Stimulated activated CD4-positive, alpha-beta T cell treated with anti-CD3 and anti-CD28 coated beads, Interleukin-15, amount 100 ng/mL, for 48 hours (primary cell): ENCODE measurements at regions not wholly inside any gene's neighbourhood (a gene's known extent, or its start where the extent isn't known, plus 50 kb on each side); places are given as distances from the start of the nearest gene placed in this dataset.

Experiments
- DNase-seq, 2 donors: peaks; one replicate each; pipeline ENCODE4 v3.0.0-alpha.2; 2020; ENCODE audit warnings: low read depth in 2 of 2

GRCh38 chr12:58268069-58268468 lies 326.7 kb downstream of the ATP23 start:
- no peak for DNase-seq

GRCh38 chr12:58269476-58269875 lies 328.1 kb downstream of the ATP23 start:
- no peak for DNase-seq

- no peak for DNase-seq
These were observed 329.8 kb downstream of the ATP23 start for GRCh38 chr12:58270966-58271705.

- DNase-seq: no peak
These were observed 331.1 kb downstream of the ATP23 start for GRCh38 chr12:58272461-58272860.

GRCh38 chr12:58277231-58277630 lies 335.9 kb downstream of the ATP23 start:
- DNase-seq: no peak

- no peak for DNase-seq
These were observed 342.2 kb downstream of the ATP23 start for GRCh38 chr12:58283553-58283952.

- no peak for DNase-seq
These were observed 344.2 kb downstream of the ATP23 start for GRCh38 chr12:58285551-58285950.

- no peak for DNase-seq
These were observed 345.0 kb downstream of the ATP23 start for GRCh38 chr12:58286353-58286752.

GRCh38 chr12:58288190-58288589 lies 346.8 kb downstream of the ATP23 start:
- no peak for DNase-seq

GRCh38 chr12:58291106-58291505 lies 349.7 kb downstream of the ATP23 start:
- DNase-seq: no peak

- DNase-seq: no peak
These were observed 352.1 kb downstream of the ATP23 start for GRCh38 chr12:58293308-58293982.

GRCh38 chr12:58295268-58295667 lies 353.9 kb downstream of the ATP23 start:
- no peak for DNase-seq

GRCh38 chr12:58296863-58297262 lies 355.5 kb downstream of the ATP23 start:
- no peak for DNase-seq

- DNase-seq: no peak
These were observed 357.4 kb downstream of the ATP23 start for GRCh38 chr12:58298803-58299202.

- no peak for DNase-seq
These were observed 358.0 kb downstream of the ATP23 start for GRCh38 chr12:58299371-58299770.

- no peak for DNase-seq
These were observed 359.8 kb downstream of the ATP23 start for GRCh38 chr12:58301038-58301729.

- no peak for DNase-seq
These were observed 360.4 kb downstream of the ATP23 start for GRCh38 chr12:58301730-58302122.

GRCh38 chr12:58302487-58303011 lies 361.2 kb downstream of the ATP23 start:
- DNase-seq: no peak

- no peak for DNase-seq
These were observed 365.1 kb downstream of the ATP23 start for GRCh38 chr12:58306266-58307000.

- DNase-seq: no peak
These were observed 368.4 kb downstream of the ATP23 start for GRCh38 chr12:58309806-58310205.

- DNase-seq: no peak
These were observed 369.0 kb downstream of the ATP23 start for GRCh38 chr12:58310368-58310767.
